Right lobe of liver (tissue), 4 donors: ENCODE measurements at regions not wholly inside any gene's neighbourhood (a gene's known extent, or its start where the extent isn't known, plus 50 kb on each side); places are given as distances from the start of the nearest gene placed in this dataset.

Source experiments
- CTCF ChIP-seq, 4 donors: fragments of 200-600 bp in 3 of 4; fragments of 450-650 bp in 1 of 4; IDR thresholded peaks; one replicate each; pipeline versions ENCODE4 v1.5.1 to v1.8.0; 2016 to 2022; ENCODE audit warnings: antibody characterized with exemption in 4 of 4, mild to moderate bottlenecking in 2 of 4
- POLR2A ChIP-seq: fragments of 450-650 bp; IDR thresholded peaks from one replicate; pipeline ENCODE4 v1.6.1; 2017; ENCODE audit warnings: antibody characterized with exemption, mild to moderate bottlenecking
- donor health status: DM: no; HTN: no; CAD: no.
- donor health status: DM: no; HTN: no; CAD: no.
- donor health status: DM: no; HTN: yes; CAD: no.

DNA sequence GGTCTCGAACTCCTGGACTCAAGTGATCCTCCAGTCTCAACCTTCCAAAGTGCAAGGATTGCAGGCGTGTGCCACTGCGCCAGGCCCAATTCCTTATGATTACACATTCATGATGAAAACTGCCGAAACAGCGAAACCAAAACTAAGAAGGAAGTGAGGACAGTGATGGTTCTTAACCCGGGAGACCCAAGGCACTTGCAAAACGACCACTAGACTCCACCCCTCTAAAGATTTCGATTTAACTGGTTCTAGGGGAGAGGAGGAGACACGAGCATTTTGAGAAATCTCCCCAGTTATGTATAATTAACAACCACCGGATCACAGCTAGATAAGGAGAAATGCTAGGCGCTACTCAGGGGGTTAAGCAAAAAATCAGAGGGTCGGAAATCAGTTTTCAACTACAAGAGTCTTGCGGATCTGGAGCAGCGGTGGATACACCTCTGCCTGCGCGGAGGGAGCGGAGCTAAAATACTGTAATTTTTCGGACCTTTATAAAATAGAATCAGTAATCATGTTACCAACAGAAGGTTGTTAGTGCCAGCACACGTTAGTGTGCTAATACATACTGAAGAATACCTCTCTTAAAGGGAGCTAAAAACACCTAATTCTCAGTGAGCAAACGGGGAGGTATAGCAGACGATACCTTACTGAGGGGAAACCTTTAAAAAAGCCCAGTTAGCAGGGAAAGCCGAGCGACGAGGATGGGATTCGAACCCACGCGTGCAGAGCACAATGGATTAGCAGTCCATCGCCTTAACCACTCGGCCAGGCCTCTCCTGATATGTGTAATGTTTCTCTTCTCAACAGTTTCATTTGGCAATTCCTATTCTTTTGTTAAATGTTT, 60.0 kb upstream of the BTN3A2 start:
- TF ChIP-seq CTCF (IDR thresholded peaks at IDR 0.05), result no peak
- TF ChIP-seq POLR2A, result peak; percentile 23
